Activated T-helper 9 cell treated with anti-CD3 and anti-CD28 coated beads, Interleukin-2, amount 50 U/mL, for 16 hours (primary cell): ENCODE measurements at regions not wholly inside any gene's neighbourhood (a gene's known extent, or its start where the extent isn't known, plus 50 kb on each side); places are given as distances from the start of the nearest gene placed in this dataset.

Experiments
- DNase-seq: peaks from one replicate; pipeline ENCODE4 v3.0.0-alpha.2; 2020; ENCODE audit warnings: low read depth

- DNase-seq: no peak
These were observed 61.5 kb downstream of the TBXT start for GRCh38 chr6:166106076-166106686.

- DNase-seq: no peak
These were observed 62.1 kb downstream of the TBXT start for GRCh38 chr6:166105341-166106075.

- DNase-seq: no peak
These were observed 62.8 kb downstream of the TBXT start for GRCh38 chr6:166104872-166105271.

GRCh38 chr6:166104107-166104506 is 63.5 kb downstream of the TBXT start:
- DNase-seq: no peak

- no peak for DNase-seq
These were observed 65.7 kb downstream of the TBXT start for GRCh38 chr6:166101819-166102419.

- DNase-seq: no peak
These were observed 69.6 kb downstream of the TBXT start for GRCh38 chr6:166097914-166098522.

- no peak for DNase-seq
These were observed 79.8 kb downstream of the TBXT start for GRCh38 chr6:166087852-166088251.

- no peak for DNase-seq
These were observed 80.4 kb downstream of the TBXT start for GRCh38 chr6:166087246-166087645.

GRCh38 chr6:166085500-166085899 is 82.2 kb downstream of the TBXT start:
- DNase-seq: no peak

- no peak for DNase-seq
These were observed 82.7 kb downstream of the TBXT start for GRCh38 chr6:166084951-166085350.

- no peak for DNase-seq
These were observed 87.8 kb downstream of the TBXT start for GRCh38 chr6:166079841-166080240.

- no peak for DNase-seq
These were observed 89.4 kb downstream of the TBXT start for GRCh38 chr6:166078294-166078693.

- no peak for DNase-seq
These were observed 91.0 kb downstream of the TBXT start for GRCh38 chr6:166076625-166077024.

GRCh38 chr6:166075925-166076324 is 91.7 kb downstream of the TBXT start:
- no peak for DNase-seq

GRCh38 chr6:166075186-166075585 is 92.5 kb downstream of the TBXT start:
- DNase-seq: no peak

- no peak for DNase-seq
These were observed 94.6 kb downstream of the TBXT start for GRCh38 chr6:166073082-166073481.

GRCh38 chr6:166068768-166069167 is 98.9 kb downstream of the TBXT start:
- DNase-seq: no peak

- DNase-seq: no peak
These were observed 109.4 kb downstream of the TBXT start for GRCh38 chr6:166058064-166058739.

GRCh38 chr6:166057431-166057830 is 110.2 kb downstream of the TBXT start:
- no peak for DNase-seq

- DNase-seq: no peak
These were observed 111.0 kb downstream of the TBXT start for GRCh38 chr6:166056637-166057036.

GRCh38 chr6:166055801-166056200 is 111.8 kb downstream of the TBXT start:
- no peak for DNase-seq

GRCh38 chr6:166052837-166053236 is 114.8 kb downstream of the TBXT start:
- DNase-seq: no peak
